Hepatocyte (in vitro differentiated cells): ENCODE measurements at regions not wholly inside any gene's neighbourhood (a gene's known extent, or its start where the extent isn't known, plus 50 kb on each side); places are given as distances from the start of the nearest gene placed in this dataset.
A peak's percentile ranks its signal among the peaks of the same experiment; 100 is the strongest.

Experiments
- DNase-seq: peaks from one replicate; pipeline ENCODE4 v3.0.0-alpha.2; 2016; ENCODE audit warnings: low spot score
- H2AFZ ChIP-seq: fragments of 200-600 bp; sonication (generic); 2 replicates; pipeline ENCODE4 v1.6.0; 2016; ENCODE audit warnings: antibody characterized with exemption, mild to moderate bottlenecking
- H3K27ac ChIP-seq: fragments of 200-600 bp; sonication (generic); 2 replicates; pipeline ENCODE4 v1.5.1; 2016; ENCODE audit warnings: mild to moderate bottlenecking
- H3K27me3 ChIP-seq: fragments of 200-600 bp; sonication (generic); 2 replicates; pipeline ENCODE4 v1.6.1; 2016
- H3K36me3 ChIP-seq: fragments of 200-600 bp; sonication (generic); replicated peaks from 2 replicates; pipeline ENCODE4 v1.5.1; 2016; ENCODE audit warnings: low read depth; ENCODE audit not compliant: insufficient read depth
- H3K4me1 ChIP-seq: fragments of 200-600 bp; sonication (generic); 2 replicates; pipeline ENCODE4 v1.5.1; 2016; ENCODE audit warnings: mild to moderate bottlenecking, moderate library complexity; ENCODE audit not compliant: insufficient read depth
- H3K4me2 ChIP-seq: fragments of 200-600 bp; sonication (generic); 2 replicates; pipeline ENCODE4 v1.6.0; 2016
- H3K4me3 ChIP-seq: fragments of 200-600 bp; sonication (generic); 2 replicates; pipeline ENCODE4 v1.5.1; 2016; ENCODE audit warnings: mild to moderate bottlenecking
- H3K79me2 ChIP-seq: fragments of 200-600 bp; sonication (generic); 2 replicates; pipeline ENCODE4 v1.6.0; 2017; ENCODE audit warnings: mild to moderate bottlenecking
- H3K9me2 ChIP-seq: fragments of 200-600 bp; sonication (generic); replicated peaks from 2 replicates; pipeline ENCODE4 v1.6.0; 2017; ENCODE audit warnings: mild to moderate bottlenecking; ENCODE audit not compliant: insufficient read depth
- H3K9me3 ChIP-seq: fragments of 200-600 bp; sonication (generic); 2 replicates; pipeline ENCODE4 v1.5.1; 2016; ENCODE audit warnings: low read depth, mild to moderate bottlenecking
- H4K20me1 ChIP-seq: fragments of 200-600 bp; sonication (generic); 2 replicates; pipeline ENCODE4 v1.6.0; 2016; ENCODE audit warnings: mild to moderate bottlenecking; ENCODE audit not compliant: insufficient read depth, poor library complexity, severe bottlenecking
- EZH2 ChIP-seq: fragments of 200-600 bp; sonication (generic); IDR thresholded peaks from 2 replicates; pipeline ENCODE4 v1.6.1; 2016; ENCODE audit warnings: antibody characterized with exemption, mild to moderate bottlenecking, borderline replicate concordance
- EZH2phosphoT487 ChIP-seq: fragments of 200-600 bp; sonication (generic); IDR thresholded peaks from one replicate; pipeline ENCODE4 v1.6.1; 2018; ENCODE audit warnings: antibody characterized with exemption, mild to moderate bottlenecking, low read depth, moderate library complexity; ENCODE audit not compliant: unreplicated experiment, severe bottlenecking
- WGBS: methylation state at CpG from one replicate; pipeline ENCODE4 v1.1.6; 2016; ENCODE audit warnings: low lambda C conversion rate; ENCODE audit errors: missing lambda C conversion rate; 5-methylcytosine and 5-hydroxymethylcytosine counted together
- TF ChIP-seq, protein P1 (sequence below): fragments of 200-600 bp; sonication (generic); IDR thresholded peaks from 2 replicates; pipeline ENCODE4 v1.5.1; 2016; ENCODE audit warnings: antibody characterized with exemption, mild to moderate bottlenecking; ENCODE audit not compliant: poor library complexity

DNA sequence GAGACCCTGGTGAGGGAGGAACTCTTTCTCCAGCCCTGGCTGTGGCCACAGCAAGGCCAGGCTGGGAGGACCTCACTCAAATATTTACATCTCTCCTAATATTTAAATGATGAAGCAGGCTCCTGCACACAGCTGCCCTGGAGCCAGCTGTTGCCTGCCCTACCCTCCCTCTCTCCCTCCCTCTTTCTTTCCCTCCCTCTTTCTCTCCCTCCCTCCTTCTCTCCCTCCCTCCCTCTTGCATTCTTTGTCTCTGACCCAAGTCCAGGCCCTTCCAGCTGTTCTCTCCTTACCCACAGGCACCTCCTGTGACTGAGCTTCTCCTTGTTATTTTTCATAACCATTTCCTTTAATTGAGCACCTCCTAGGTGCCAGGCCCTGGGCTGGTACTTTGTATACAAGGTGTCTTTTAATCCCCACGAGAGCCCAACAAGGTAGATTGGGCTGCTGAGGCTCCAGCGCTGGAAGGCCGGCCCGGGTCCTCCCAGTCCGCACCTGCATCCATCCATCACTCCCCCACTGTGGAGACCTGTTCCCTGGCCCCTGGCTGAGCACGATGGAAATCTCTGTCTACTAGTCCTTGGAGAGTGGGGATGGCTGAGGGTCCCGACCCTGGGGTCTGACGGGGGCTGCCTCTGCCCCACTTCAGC lies 242.3 kb downstream of the SEC14L1 start:
- 87% methylated on average over 8 of the region's 8 CpGs for WGBS
- Histone ChIP-seq H3K27me3 (no peaks in the 10 kb centered on the region), H3K4me3 (no peak overlapping the region), H3K36me3 (no peaks in the 10 kb centered on the region), H3K4me1 (peaks cover 83% of the 10 kb centered on the region), H4K20me1 (peaks cover 86% of the 10 kb centered on the region), H3K27ac (peak overlapping the region; percentile 83), H3K4me2 (peak overlapping the region; percentile 51), H3K79me2 (peaks cover 99% of the 10 kb centered on the region), H3K9me3 (no peaks in the 10 kb centered on the region), H2AFZ (no peak overlapping the region), H3K9me2 (no peaks in the 10 kb centered on the region)
- no peak for DNase-seq
- no peak for TF ChIP-seq EZH2
- no peak for TF ChIP-seq EZH2phosphoT487

DNA sequence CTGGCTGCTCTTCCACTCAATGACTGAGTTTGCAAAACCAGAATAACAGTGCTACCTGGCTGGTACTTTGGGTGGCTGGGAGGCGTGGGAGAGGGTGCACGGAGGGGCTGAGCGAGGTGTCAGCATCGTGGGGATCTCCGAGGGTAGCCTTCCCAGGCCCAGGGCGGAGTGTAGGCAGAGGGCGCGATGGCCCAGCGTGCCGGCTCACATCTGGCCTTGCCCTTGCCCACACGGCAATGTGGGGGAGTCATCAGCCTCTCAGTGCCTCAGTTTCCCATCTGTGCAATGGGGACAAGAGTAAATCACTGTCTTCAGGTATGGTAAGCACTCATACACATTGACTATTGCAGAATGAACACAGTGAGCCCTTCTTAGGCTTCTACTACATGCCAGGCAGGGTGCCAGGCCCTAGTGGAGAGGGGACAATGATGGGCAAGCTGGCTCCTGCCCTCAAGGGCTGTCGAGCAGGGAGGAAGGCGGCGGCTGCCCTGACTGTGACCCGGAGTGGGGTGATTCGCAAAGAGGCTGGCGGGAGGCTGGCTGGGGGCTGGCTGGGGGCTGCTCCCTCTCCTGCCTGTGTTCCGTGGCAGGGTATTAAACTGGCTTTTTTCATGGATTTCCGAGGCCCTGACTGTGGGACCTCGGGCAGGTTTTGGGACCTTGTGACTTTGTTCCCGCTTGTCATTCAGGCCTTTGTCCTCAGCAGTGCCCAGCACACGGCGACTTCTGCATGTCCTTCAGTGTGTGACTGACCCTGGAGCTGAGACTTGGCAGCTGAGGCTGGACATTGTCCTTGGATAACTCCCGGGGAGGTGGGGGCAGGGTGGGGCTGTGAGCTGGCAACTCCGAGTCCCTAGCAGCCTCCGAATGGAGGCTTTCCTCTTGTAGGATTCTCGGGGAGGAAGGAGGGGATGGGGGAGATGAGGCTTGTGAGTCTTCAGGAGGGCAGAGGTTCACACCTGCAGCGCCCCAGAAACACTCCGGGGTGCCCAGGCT lies 243.1 kb downstream of the SEC14L1 start:
- peaks cover 85% of the 10 kb centered on the region for H3K4me1 ChIP-seq

DNA sequence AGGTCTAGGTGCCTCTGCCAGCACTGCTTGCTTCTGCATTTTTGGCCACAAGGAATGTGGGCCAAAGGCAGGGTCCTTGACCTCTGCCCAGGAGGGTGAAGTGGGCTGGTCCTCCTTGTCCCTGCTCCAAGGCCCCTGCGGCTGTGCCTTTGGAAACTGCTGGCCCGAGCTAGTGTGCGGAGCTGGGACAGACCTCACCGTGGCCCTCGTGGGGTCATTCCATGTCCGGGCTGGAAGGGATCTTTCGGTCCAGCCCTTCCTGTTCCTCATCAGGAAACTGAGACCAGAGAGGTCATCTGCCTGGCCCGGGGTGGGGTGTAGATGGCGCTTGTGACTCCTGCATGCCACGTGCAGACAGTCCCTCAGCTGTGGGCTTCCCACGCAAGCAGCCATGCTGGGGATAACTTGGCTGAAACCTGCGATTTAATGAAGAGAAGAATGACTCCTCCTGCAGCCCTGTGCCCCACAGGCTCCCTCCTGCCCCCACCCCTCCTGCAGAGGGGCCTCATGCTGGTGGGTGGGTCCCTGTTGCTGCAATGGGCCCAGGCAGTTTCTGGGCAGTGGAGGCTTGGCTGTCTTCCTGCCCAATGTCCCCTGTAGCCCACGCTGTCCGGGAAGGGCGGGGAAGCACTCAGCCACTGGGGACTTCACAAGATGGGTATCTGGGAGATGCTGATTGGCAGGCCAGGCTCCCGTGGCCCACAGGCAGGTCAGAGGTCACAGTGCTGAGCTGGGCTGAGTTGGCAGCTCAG lies 245.2 kb downstream of the SEC14L1 start:
- H3K27ac ChIP-seq: peak overlapping the region; percentile 51
- DNase-seq: no peak
- H3K4me1 ChIP-seq: peaks cover 88% of the 10 kb centered on the region
- H3K79me2 ChIP-seq: peaks cover 96% of the 10 kb centered on the region
- no peak overlapping the region for H2AFZ ChIP-seq
- H4K20me1 ChIP-seq: peaks cover 75% of the 10 kb centered on the region
- TF ChIP-seq, protein P1, sequence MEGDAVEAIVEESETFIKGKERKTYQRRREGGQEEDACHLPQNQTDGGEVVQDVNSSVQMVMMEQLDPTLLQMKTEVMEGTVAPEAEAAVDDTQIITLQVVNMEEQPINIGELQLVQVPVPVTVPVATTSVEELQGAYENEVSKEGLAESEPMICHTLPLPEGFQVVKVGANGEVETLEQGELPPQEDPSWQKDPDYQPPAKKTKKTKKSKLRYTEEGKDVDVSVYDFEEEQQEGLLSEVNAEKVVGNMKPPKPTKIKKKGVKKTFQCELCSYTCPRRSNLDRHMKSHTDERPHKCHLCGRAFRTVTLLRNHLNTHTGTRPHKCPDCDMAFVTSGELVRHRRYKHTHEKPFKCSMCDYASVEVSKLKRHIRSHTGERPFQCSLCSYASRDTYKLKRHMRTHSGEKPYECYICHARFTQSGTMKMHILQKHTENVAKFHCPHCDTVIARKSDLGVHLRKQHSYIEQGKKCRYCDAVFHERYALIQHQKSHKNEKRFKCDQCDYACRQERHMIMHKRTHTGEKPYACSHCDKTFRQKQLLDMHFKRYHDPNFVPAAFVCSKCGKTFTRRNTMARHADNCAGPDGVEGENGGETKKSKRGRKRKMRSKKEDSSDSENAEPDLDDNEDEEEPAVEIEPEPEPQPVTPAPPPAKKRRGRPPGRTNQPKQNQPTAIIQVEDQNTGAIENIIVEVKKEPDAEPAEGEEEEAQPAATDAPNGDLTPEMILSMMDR: no peak
- TF ChIP-seq EZH2phosphoT487: no peak
- no peak for TF ChIP-seq EZH2
- H3K27me3 ChIP-seq: no peaks in the 10 kb centered on the region
- no peaks in the 10 kb centered on the region for H3K9me2 ChIP-seq
- H3K36me3 ChIP-seq: no peaks in the 10 kb centered on the region
- H3K9me3 ChIP-seq: no peaks in the 10 kb centered on the region
- H3K4me3 ChIP-seq: no peak overlapping the region
- peak overlapping the region; percentile 47 for H3K4me2 ChIP-seq
- 65% methylated on average over 16 of the region's 16 CpGs for WGBS

More for the DNA sequence above, 243.1 kb downstream of the SEC14L1 start:
- Histone ChIP-seq H3K4me2 (no peak overlapping the region), H3K79me2 (peaks cover 99% of the 10 kb centered on the region), H3K27ac (peak overlapping the region; percentile 83), H3K9me2 (no peaks in the 10 kb centered on the region), H3K4me3 (no peak overlapping the region), H4K20me1 (peaks cover 86% of the 10 kb centered on the region), H3K9me3 (no peaks in the 10 kb centered on the region), H3K36me3 (no peaks in the 10 kb centered on the region), H2AFZ (no peak overlapping the region), H3K27me3 (no peaks in the 10 kb centered on the region)
- 84% methylated on average over 29 of the region's 29 CpGs for WGBS
- DNase-seq: no peak
- no peak for TF ChIP-seq EZH2phosphoT487
- no peak for TF ChIP-seq EZH2
- TF ChIP-seq, protein P1: no peak
